SW 1271 (cell line): ENCODE measurements at regions not wholly inside any gene's neighbourhood (a gene's known extent, or its start where the extent isn't known, plus 50 kb on each side); places are given as distances from the start of the nearest gene placed in this dataset.

Experiments used
- DNase-seq, 2 experiments: peaks; one replicate each; lab custom pipeline; 2025; lab: John Stamatoyannopoulos, UW

DNA sequence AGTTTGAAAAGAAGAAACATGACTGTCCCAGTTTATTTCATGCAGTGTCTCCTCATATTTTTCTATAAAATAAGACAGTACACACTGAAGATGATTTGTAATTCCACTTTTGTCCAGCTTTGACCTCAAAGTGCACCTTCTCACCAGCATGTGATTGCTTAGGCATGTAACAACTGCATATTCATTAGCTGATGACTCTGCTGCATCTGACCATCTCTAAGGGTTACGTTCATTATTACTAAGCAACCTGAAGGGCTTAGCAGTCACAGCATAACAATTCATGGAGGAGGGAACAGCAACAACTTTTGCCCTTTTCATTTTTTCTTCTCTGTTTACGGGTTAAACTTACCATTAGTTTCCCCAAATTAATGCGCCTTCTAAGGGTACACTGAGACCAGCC is 330.6 kb upstream of the PIK3C3 start:
- no peak for DNase-seq

DNA sequence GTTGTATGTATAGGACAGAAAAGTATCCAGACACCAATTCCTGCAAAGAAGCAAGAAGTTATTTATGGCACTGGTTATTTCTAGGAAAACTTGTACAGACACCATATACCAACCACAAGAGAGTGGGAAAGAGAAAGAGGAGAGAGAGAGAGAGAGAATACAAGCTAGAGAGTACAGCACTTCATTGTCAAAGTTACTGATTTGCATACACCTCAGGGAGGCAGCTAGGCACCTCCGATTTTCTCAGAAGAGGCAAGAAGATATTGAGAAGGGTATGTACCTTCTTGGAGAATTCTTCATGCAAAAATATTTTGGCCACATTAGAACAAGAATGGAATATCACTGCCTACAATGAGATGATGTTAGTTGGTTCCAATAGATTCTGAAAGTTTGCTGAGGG is 333.9 kb upstream of the PIK3C3 start:
- no peak for DNase-seq

DNA sequence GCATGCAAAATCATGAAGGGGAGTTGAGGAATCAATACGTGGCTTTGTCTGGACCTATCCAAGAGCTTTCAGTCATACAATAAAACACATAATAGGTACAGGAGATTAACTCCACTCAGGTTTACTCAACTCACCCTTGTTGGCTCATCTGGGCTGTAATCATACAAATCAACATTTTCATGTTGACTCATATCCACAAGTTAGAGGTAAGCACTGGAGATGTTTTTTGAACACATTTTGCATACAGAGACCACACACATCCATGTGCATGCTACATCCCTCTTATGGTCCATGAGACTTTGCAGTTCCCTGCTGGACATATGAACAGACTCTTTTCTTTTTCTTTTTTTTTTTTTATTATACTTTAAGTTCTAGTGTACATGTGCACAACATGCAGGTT is 336.9 kb upstream of the PIK3C3 start:
- no peak for DNase-seq

DNA sequence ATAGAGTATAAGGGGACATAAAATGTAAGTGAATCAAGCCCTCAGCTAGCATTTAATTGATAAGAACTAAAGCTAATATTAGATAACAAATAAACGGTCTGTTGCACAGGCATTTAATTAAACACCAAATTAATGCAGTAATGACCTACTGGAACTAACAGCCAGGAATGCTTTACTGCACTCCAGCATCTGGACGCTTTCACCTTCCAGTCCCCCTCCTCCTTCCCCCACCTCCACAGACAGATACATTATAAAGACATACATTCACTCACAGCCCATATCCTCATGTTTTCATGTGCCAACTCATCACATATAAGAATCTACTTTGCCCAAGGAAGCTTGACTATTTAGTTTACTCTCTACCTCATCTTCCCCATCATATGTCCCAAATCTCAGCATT is 337.4 kb upstream of the PIK3C3 start:
- DNase-seq: no peak

DNA sequence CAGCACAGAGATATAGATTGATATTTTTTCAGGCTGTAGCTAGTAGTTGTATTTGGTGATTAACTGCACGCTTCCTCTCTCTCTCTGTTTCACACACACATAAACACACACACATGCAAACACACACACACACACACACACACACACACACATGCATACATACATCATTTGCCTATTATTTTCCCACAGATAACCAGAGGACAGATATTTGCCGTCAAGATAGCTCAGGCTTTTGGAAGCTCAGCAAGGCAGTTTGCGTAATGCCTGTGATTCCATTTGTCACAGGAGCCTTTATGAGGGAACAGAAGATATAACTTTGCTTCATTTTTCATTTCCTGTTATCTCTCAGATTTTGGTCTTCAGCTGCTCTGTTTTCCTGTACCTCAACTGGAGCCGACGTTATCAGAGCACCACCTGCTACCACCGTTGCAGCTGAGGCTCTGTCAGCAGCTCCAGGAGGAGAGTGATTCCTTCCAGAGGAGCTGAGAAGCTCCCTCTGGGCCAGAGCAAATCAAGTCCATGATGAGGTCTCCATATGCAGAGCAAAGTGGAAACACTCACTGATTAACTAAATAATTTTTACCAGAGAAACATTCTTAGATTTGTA is 341.9 kb upstream of the PIK3C3 start:
- DNase-seq: no peak

DNA sequence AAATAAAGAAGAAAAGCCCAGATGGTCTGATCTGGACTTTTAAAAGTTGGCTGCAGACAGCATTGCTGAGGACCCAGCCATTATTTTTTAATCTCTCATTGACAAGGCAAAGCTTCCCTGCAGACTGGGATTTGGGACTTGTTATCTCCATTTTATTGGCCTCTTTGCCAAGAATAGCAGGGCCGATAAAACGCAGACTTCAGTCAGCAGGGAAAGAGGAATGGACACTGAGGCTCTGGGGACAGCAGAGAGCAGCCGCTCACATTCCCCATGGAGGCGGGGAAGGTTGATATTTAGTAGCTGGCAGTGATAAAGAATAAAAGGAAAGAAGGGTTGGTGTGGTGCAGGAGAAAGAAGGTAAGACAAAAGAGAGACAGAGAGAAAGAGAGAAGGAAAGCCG is 350.1 kb upstream of the PIK3C3 start:
- no peak for DNase-seq

DNA sequence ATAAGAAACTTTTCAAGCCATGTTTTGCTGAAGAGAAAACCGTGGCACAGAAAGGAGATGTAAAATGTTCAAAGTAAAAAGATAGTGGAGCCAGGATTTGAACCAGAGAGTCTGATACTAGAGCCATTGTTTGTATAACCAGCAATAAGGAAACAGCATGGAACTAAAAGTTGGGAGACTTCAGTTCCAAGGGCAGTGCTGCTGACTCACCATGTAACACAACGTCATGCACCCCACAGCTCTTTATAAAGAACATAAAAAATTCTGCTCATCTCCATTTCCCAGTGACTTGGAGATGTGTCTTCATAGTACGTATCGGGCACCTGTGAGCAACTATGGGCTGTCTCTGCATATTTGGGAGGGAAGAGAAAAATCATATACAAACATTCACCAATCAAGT is 353.0 kb upstream of the PIK3C3 start:
- DNase-seq: no peak

DNA sequence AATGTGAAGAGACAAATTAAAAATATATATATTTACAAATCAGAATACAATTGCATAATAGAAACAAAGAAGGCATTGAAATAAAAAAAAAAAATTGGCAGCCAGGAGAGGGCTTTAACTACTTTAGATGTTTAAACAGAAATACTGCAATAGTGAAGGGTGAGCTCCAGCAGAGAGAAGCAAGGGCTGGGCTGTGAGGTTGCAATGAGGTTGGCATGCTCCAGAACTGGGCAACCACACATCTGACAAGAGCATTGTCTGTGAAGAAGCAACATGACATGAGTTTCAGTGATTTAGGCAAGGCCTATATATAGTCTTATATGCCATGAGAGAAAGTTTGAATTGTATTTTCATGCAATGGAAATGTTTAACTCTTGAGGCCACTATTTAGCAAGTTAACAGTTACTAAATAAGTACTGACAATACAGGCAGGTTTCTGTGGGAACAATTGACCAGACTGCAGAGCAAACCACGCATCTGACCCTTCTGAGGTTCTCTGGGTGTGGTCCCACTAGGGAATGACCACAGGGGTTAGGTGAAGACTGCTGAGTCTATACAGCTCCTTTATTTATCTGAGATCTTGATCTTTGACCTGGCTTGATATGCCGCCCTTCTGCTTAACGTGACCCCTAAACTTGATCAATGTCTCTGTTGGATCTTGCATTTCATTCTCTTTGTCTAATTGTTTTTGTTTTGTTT is 354.2 kb upstream of the PIK3C3 start:
- no peak for DNase-seq

DNA sequence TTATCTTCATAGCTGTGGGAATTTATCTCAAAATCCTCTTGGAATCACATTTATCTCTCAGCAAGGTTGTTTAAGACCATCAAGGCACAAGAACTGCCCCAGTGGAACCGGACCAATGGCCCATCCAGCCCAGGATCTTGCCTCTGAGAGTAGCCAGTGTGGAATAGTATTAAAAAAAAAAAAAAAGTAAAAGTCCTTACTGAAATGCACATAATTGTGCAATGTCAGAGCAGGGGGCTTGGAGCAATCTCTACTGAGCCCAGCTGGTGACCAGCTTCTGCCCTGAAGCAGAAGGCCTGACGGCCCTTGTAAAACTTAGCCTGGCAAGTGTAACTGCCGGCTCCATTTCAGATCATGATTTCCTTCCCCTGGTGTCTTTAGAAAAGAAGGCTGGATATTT is 355.6 kb upstream of the PIK3C3 start:
- no peak for DNase-seq

DNA sequence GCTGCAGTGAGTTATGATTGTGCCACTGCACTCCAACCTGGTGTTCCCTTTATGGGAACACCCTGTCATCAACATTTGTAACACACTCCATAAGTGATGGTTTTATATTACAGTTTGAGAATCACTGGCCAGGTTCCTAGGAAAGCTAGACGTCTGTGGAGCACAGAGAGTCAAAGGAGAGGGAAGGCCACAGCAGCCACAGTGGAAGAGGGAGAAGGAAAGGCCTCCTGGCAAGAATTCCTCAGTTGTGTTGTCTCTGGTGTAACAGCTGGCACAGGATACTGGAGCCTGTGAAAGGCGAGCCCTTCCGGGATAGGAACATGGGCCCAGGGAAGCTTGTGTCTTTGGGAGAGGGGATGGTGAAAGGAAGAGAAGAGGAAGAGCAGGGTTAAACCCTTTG is 360.5 kb upstream of the PIK3C3 start:
- no peak for DNase-seq

DNA sequence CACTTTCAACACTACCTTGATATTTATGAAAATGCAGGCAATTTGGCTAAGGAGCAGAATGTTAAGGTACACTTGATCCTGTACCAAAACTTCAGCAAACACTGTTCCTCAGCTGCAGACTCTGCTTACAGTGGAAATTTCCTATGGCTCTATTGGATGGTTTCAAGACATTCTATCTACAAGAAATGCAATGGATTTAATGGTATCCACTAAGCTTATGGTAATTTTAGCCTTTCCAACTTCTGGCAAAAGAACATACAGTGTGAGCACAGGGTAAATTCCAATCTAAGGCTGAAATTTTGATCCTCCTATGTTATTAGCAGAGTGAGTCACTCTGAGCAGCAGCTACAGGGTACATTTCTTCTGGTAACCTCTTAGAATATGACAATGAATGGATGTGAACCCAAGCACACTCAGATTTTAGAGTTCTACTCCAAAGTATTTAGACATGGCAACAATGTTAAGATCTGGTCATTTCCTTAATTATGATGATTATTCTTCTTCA is 361.8 kb upstream of the PIK3C3 start:
- DNase-seq: no peak

DNA sequence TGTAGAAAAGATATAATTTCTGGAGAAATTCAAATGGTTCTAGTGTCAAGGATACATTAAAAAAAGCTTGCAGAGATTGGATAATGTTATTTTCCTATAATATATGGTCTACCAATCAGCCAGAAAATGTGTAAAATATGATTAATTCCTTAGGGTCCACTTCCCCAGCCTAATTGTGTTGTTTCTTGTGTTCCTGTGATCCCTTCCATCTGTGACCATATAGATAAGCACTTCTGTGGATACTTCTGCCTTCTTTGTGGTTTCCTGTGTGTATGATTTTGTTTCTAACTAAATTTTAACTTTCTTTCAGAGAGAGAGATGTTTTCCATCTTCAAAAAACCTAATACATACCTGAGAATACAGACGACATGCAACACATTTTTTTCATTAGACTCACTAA is 367.1 kb upstream of the PIK3C3 start:
- no peak for DNase-seq

DNA sequence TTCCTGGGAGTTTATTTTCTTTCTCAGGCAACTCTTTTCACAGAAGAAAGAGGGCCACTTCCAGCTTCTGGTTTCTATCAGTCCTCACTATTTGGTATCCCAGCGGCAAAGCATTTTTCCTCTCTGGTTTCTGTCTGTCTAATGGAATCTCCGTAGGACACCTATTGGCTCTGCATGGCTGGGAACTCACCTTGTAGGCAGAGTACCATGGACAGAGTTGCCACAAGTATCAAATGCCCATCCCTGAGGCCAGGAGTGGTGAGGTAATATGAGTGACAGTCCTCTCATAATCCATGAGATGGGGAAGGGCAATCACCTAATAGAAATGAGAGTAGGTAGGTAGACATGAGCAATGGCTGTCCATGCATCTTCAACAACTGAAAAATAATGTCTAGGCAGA is 369.5 kb upstream of the PIK3C3 start:
- DNase-seq: no peak

DNA sequence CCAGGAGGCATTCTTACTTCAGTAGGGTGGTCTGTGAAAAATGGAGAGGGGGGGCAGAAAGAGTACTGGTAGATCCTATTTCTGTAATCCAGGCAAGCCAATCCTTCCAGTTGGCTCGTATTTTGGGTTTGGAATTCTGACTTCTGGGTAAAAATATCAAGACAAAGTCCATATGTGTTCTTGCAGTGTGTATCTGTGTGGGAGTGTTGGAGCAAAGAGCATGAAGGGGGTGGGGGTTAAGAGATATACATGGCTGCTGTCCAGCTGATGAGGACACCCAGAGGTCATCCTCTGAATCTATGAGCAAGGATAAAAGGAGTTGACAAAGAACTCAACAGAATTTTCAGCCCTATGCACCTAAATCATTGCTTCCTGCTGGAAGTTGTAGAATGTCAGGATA is 375.8 kb upstream of the PIK3C3 start:
- no peak for DNase-seq

DNA sequence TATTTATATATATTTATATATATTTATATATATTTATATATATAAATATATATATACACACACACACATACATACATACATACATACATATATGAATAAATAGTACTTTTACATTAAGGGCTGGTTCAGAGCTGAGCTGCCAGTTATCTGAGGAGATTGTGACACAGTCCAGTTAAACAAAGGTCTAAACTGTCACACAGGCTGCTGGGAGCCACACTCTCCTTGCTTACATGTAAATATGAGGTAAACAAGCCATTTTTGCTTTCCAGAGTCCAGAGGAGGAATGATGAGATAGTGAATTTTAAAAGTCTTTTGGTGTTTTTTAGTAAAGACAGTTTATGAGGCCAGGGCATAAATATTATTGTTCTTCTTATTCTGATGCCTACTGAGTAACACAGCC is 377.5 kb upstream of the PIK3C3 start:
- no peak for DNase-seq

DNA sequence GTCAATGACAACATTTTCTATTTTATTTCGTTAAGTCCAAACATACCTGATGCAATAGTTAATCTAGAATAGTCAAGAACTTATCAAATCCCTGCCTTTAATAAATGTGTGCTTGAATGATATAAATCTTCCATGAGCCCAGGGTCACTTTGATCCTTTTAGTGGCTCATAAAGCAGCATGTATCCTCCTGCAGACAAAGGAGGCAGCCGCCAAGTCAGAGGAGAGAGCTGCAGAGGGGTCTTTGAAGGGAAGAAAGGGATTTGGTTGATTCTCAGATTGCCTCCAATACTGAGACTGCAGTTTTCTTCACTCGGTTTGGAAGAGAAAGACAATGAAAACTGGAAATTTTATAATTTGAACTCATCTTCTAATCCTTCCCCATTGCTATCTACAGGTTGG is 378.4 kb upstream of the PIK3C3 start:
- no peak for DNase-seq

DNA sequence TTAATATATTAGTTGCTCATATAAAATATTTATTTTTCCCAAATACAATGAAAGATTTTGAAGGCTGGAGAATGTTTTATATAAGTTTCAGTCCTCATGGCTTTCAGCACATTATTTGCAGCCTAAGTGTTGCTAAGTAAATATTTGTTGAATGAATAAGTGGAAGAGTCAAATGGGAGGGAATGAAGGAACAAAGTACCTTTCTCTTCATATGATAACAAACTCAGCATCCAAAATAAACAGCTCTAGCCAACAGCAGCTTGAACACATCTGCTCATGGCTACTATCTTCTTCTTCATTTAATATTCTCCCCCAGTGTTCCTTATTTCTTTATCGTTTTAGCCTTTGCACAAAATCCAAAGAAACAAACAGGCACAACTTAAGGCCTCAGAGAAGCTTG is 385.2 kb upstream of the PIK3C3 start:
- no peak for DNase-seq

DNA sequence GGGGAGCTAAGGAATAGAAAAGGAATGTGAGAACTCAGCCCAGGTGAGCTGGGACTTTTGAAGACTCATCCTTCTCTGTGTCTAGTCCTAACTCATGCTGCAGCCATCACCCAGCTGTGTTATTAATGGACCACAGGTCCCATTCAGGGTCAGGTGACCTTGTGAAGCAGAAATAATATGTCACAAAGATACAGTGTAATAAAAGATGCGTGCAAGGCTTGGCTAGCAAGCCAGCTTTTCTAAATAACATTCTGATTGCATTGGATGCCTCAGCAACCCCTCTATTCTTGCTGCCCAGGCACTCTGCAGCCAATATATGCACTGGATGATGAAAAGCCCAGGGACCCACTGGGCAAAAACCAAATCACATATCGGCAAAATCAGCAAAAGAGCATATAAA is 393.1 kb upstream of the PIK3C3 start:
- DNase-seq: no peak

DNA sequence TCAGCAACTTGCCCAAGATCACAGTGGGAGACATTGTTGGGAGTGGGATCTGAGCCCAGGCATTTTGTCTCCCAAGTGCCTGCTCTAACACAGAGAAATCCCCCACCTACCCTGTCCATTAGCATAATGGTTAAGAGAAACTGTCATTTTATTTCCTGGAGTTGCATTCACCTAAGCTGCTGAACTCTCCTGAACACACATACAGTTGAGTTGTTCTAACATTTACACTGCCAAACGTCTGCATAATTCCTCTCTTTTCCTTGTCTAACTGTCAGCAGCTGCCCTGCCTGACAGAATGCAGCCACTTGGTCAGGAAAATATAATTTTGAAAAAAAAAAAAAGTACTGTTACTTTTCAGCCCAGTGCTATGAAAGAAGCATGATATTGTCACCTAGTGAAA is 396.3 kb upstream of the PIK3C3 start:
- no peak for DNase-seq

DNA sequence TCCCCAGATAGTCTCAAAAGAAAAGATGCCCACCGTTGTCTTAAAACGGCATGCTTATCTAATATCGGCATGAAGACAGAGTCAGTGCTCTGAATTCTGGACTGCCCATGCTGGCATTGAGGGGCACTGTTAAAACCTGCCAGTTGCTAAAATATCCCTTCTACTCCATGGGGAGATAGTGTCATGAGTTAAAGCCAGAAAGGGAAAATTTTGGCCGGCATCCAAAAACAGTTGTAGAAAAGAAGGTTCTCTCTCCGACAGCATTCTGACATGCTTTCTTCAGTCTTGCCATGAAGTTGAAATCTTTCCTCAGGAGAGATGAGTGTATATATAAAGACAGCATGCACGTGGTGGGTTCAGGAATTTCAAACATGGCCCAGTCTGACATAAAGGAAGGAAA is 401.3 kb upstream of the PIK3C3 start:
- no peak for DNase-seq

DNA sequence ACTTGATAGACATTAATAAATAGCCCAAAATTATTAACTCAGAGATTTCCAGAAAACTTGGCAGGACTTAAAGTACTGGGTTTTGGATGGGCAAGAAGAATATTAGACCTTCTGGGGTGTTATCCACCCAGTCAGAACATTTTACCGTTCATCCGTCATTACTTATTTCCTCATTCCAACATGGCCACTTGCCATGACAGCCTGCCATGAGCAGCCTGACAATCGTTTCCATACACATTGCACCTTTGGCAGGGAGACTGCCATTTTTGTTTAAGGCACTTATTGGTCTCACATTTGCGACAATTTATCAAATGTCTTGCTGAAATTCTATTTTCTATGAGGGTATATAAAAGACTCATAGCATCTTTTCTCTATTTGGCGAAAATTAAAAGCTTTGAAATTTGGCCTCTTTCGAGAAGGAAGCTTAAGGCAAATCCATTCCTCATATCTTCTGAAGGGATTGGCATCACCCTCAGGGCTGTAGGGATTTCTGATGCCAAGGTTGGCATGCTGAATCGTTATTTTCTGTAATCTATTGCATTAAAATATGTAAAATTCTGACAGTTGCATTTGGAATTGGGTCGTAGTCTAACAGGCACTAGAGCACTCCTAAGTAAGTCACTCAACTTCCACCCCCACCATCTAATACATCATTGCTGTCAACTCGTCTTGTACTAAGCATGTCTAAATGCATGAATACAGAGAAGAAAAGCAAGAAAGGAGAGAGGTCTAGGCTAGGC is 406.3 kb upstream of the PIK3C3 start:
- no peak for DNase-seq

DNA sequence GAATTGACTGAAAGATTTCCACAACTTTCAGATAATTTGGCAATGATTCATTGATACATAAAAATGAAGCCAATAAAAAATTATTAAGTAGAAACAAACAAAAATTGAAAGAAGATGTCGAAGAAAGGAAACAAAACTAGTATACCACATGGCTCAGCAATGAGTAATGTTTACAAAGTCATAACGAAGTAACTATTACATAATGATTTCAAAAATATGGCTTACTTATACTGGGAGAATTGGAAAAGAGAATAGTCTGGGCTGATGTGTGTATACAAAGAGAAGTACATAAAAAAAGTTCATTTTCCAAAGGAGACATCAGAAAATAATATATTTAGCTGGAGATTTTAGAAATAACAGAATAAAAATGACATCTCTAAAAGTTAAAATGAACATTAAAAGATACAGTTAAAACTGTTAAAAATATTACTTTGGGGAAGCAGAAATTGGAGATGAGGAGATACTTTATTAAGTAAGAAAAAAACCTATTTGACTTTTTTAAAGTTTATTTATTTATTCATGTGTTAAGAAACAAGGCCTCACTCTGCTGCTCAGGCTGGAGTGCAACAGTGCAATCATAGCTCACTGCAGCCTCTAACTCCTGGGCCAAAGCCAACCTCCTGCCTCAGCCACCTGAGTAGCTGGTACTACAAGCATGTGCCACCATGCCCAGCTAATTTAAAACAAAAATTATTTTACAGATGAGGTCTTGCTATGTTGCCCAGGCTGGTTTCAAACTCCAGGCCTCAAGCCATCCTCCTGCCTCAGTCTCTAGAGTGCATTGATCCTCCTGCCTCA is 409.7 kb upstream of the PIK3C3 start:
- DNase-seq: no peak

DNA sequence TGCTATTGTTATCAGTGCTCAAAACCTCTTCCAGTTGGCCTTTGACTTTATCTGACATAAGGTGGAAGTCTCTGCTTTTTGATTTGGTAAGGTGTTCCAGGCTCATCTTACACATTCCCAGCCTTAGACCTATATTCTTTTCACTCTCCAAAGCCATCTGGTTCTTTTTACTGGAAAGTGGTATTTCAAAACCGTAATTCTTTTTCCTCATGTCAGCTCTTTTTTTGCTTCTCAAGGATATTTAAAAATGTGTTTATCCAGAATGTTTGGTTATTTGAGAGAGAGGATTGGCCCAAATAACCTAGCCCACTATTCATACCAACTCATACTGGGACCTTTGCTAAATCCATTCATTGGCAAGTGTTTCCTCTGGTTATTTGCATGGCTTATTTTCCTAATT is 411.2 kb upstream of the PIK3C3 start:
- DNase-seq: no peak
